ENCODE measurements at regions not wholly inside any gene's neighbourhood (a gene's known extent, or its start where the extent isn't known, plus 50 kb on each side); places are given as distances from the start of the nearest gene placed in this dataset.

DNA sequence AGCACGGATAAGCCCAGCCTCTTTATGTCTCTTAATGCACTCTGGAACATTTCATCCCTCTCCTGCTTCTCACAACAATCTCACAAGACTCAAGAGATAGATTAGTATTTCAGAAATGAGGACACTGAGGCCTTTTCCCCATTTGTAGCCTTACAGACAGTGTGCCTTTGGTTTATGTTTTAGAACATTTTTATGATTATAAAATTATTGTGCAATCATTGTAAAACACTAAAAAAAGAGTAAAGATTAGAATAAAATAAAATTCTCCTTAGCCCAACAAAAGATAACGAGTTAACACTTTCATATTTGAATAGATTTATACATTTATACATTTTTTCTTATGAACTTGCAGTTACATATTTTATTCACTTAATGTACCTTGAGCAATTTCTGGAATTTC lies 748.7 kb downstream of the TRIML1 start:
- Histone ChIP-seq H2AFZ (ENCODE audit: low read length) (no peak overlapping the region), H3K4ac (ENCODE audit: low read length) (no peak overlapping the region), H2BK5ac (ENCODE audit: low read length) (no peak overlapping the region), H3K4me2 (ENCODE audit: insufficient read depth, low read length, poor library complexity, severe bottlenecking) (no peak overlapping the region), H3K4me3 (ENCODE audit: low read length in 2 of 2) (no peak overlapping the region), H2BK12ac (ENCODE audit: low read length) (no peak overlapping the region), H4K91ac (ENCODE audit: low read depth, low read length, poor library complexity) (no peak overlapping the region), H3K9me3 (replicated peaks in 1 of 2; ENCODE audit: control insufficient read depth in 2 of 2, insufficient read depth in 1 of 2, low read depth in 1 of 2, low read length in 2 of 2) (no peaks in the 10 kb centered on the region), H3K4me1 (ENCODE audit: control insufficient read depth in 2 of 2, insufficient read depth in 1 of 2, low read depth in 1 of 2, low read length in 2 of 2) (no peaks in the 10 kb centered on the region), H3K14ac (ENCODE audit: low read length) (no peak overlapping the region), H3K36me3 (replicated peaks in 1 of 2; ENCODE audit: control insufficient read depth in 2 of 2, insufficient read depth in 2 of 2, low read length in 2 of 2) (no peaks in the 10 kb centered on the region), H2AK5ac (ENCODE audit: low read depth, low read length) (no peak overlapping the region), H3K23ac (ENCODE audit: low read depth, low read length, poor library complexity) (no peak overlapping the region), H3K27me3 (ENCODE audit: control insufficient read depth in 3 of 3, insufficient read depth in 3 of 3, low read depth in 1 of 3, low read length in 3 of 3) (no peaks in the 10 kb centered on the region), H3K18ac (ENCODE audit: low read length) (no peak overlapping the region), H3K79me1 (ENCODE audit: low read depth, low read length) (no peaks in the 10 kb centered on the region), H2BK120ac (ENCODE audit: low read depth, low read length) (no peak overlapping the region), H3K9ac (ENCODE audit: low read depth, low read length, poor library complexity) (no peak overlapping the region), H3K27ac (replicated peaks; ENCODE audit: low read length) (no peak overlapping the region), H4K8ac (ENCODE audit: low read depth, low read length) (no peak overlapping the region), H2BK15ac (ENCODE audit: low read length) (no peak overlapping the region)
- no CpG with 5 or more reads among the region's 2 CpGs for WGBS, 2 donors (ENCODE audit: extremely low coverage in 2 of 2, insufficient read length in 2 of 2, insufficient replicate concordance in 1 of 2)
- DNase-seq (ENCODE audit: low spot score): no peak

GRCh38 chr4:188892837-188893236 lies 753.6 kb downstream of the TRIML1 start:
- no peak overlapping the region for H3K23ac ChIP-seq (ENCODE audit: low read depth, low read length, poor library complexity)
- no peak overlapping the region for H3K14ac ChIP-seq (ENCODE audit: low read length)
- H2BK12ac ChIP-seq (ENCODE audit: low read length): no peak overlapping the region
- no peak overlapping the region for H3K27ac ChIP-seq (replicated peaks; ENCODE audit: low read length)
- no peak overlapping the region for H4K8ac ChIP-seq (ENCODE audit: low read depth, low read length)
- no peak overlapping the region for H3K18ac ChIP-seq (ENCODE audit: low read length)
- no peaks in the 10 kb centered on the region for H3K4me1 ChIP-seq (ENCODE audit: control insufficient read depth in 2 of 2, insufficient read depth in 1 of 2, low read depth in 1 of 2, low read length in 2 of 2)
- H3K4me2 ChIP-seq (ENCODE audit: insufficient read depth, low read length, poor library complexity, severe bottlenecking): no peak overlapping the region
- H2BK15ac ChIP-seq (ENCODE audit: low read length): no peak overlapping the region
- H4K91ac ChIP-seq (ENCODE audit: low read depth, low read length, poor library complexity): no peak overlapping the region
- no peak overlapping the region for H2AFZ ChIP-seq (ENCODE audit: low read length)
- no peak overlapping the region for H3K4me3 ChIP-seq (ENCODE audit: low read length in 2 of 2)
- no peaks in the 10 kb centered on the region for H3K9me3 ChIP-seq (replicated peaks in 1 of 2; ENCODE audit: control insufficient read depth in 2 of 2, insufficient read depth in 1 of 2, low read depth in 1 of 2, low read length in 2 of 2)
- no peak overlapping the region for H2BK120ac ChIP-seq (ENCODE audit: low read depth, low read length)
- DNase-seq (ENCODE audit: low spot score): no peak
- H3K4ac ChIP-seq (ENCODE audit: low read length): no peak overlapping the region
- no CpG with 5 or more reads among the region's 2 CpGs for WGBS, 2 donors (ENCODE audit: extremely low coverage in 2 of 2, insufficient read length in 2 of 2, insufficient replicate concordance in 1 of 2)
- no peaks in the 10 kb centered on the region for H3K79me1 ChIP-seq (ENCODE audit: low read depth, low read length)
- H2BK5ac ChIP-seq (ENCODE audit: low read length): no peak overlapping the region
- H3K36me3 ChIP-seq (replicated peaks in 1 of 2; ENCODE audit: control insufficient read depth in 2 of 2, insufficient read depth in 2 of 2, low read length in 2 of 2): no peaks in the 10 kb centered on the region
- no peak overlapping the region for H2AK5ac ChIP-seq (ENCODE audit: low read depth, low read length)
- no peak overlapping the region for H3K9ac ChIP-seq (ENCODE audit: low read depth, low read length, poor library complexity)
- no peaks in the 10 kb centered on the region for H3K27me3 ChIP-seq (ENCODE audit: control insufficient read depth in 3 of 3, insufficient read depth in 3 of 3, low read depth in 1 of 3, low read length in 3 of 3)

DNA sequence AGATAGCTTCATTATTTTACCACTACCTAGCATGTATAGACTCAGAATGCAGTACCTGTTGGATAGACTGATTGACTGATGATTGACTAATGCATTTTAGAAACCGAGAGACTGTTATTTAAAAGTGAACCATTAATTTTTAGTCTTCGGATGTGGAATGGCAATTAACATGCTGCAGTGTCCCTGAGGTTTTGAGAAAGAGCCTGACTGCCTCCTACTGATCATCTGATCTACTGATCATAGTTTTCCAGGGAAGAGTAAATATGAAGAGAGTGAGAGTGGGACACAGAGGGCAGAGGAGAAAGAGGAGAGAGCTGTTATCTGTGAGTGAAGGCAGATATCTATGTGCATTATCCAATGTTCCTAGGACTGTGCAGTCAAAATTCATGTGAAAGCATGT lies 764.7 kb downstream of the TRIML1 start:
- Histone ChIP-seq H3K4me1 (ENCODE audit: control insufficient read depth in 2 of 2, insufficient read depth in 1 of 2, low read depth in 1 of 2, low read length in 2 of 2) (no peaks in the 10 kb centered on the region), H2BK15ac (ENCODE audit: low read length) (no peak overlapping the region), H3K27me3 (ENCODE audit: control insufficient read depth in 3 of 3, insufficient read depth in 3 of 3, low read depth in 1 of 3, low read length in 3 of 3) (no peaks in the 10 kb centered on the region), H3K9ac (ENCODE audit: low read depth, low read length, poor library complexity) (no peak overlapping the region), H3K4me2 (ENCODE audit: insufficient read depth, low read length, poor library complexity, severe bottlenecking) (no peak overlapping the region), H2BK12ac (ENCODE audit: low read length) (no peak overlapping the region), H3K4ac (ENCODE audit: low read length) (no peak overlapping the region), H3K9me3 (replicated peaks in 1 of 2; ENCODE audit: control insufficient read depth in 2 of 2, insufficient read depth in 1 of 2, low read depth in 1 of 2, low read length in 2 of 2) (peaks cover 0 to 6% of the 10 kb centered on the region in 2 donors), H3K27ac (replicated peaks; ENCODE audit: low read length) (no peak overlapping the region), H3K23ac (ENCODE audit: low read depth, low read length, poor library complexity) (no peak overlapping the region), H3K14ac (ENCODE audit: low read length) (no peak overlapping the region), H4K91ac (ENCODE audit: low read depth, low read length, poor library complexity) (no peak overlapping the region), H3K79me1 (ENCODE audit: low read depth, low read length) (no peaks in the 10 kb centered on the region), H3K36me3 (replicated peaks in 1 of 2; ENCODE audit: control insufficient read depth in 2 of 2, insufficient read depth in 2 of 2, low read length in 2 of 2) (no peaks in the 10 kb centered on the region), H4K8ac (ENCODE audit: low read depth, low read length) (no peak overlapping the region), H2BK120ac (ENCODE audit: low read depth, low read length) (no peak overlapping the region), H2AK5ac (ENCODE audit: low read depth, low read length) (no peak overlapping the region), H2BK5ac (ENCODE audit: low read length) (no peak overlapping the region), H3K18ac (ENCODE audit: low read length) (no peak overlapping the region), H2AFZ (ENCODE audit: low read length) (no peak overlapping the region), H3K4me3 (ENCODE audit: low read length in 2 of 2) (no peak overlapping the region)
- no CpG with 5 or more reads among the region's 2 CpGs for WGBS, 2 donors (ENCODE audit: extremely low coverage in 2 of 2, insufficient read length in 2 of 2, insufficient replicate concordance in 1 of 2)
- DNase-seq (ENCODE audit: low spot score): no peak

DNA sequence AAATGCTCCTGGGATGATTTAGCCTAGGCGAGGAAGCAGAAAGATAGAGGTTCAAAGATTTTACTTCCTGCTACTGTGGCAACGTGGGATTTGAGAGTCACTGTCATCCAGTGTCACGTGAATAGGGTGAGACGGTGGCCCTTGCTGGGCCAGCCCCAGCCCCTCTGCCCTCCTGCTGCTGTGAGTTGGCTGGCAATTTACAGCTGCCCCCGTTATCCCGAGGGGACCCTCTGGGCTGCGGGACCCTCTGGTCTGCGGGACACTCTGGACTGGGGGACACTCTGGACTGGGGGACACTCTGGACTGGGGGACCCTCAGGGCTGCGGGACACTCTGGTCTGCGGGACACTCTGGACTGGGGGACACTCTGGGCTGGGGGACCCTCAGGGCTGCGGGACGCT lies 765.4 kb downstream of the TRIML1 start:
- no peak overlapping the region for H3K4ac ChIP-seq (ENCODE audit: low read length)
- no peak overlapping the region for H3K4me2 ChIP-seq (ENCODE audit: insufficient read depth, low read length, poor library complexity, severe bottlenecking)
- no peak overlapping the region for H3K23ac ChIP-seq (ENCODE audit: low read depth, low read length, poor library complexity)
- no peak overlapping the region for H2BK15ac ChIP-seq (ENCODE audit: low read length)
- no peak overlapping the region for H3K27ac ChIP-seq (replicated peaks; ENCODE audit: low read length)
- DNase-seq (ENCODE audit: low spot score): no peak
- H2AK5ac ChIP-seq (ENCODE audit: low read depth, low read length): no peak overlapping the region
- H3K14ac ChIP-seq (ENCODE audit: low read length): no peak overlapping the region
- no peaks in the 10 kb centered on the region for H3K4me1 ChIP-seq (ENCODE audit: control insufficient read depth in 2 of 2, insufficient read depth in 1 of 2, low read depth in 1 of 2, low read length in 2 of 2)
- no peak overlapping the region for H2BK120ac ChIP-seq (ENCODE audit: low read depth, low read length)
- no peak overlapping the region for H2AFZ ChIP-seq (ENCODE audit: low read length)
- H3K9ac ChIP-seq (ENCODE audit: low read depth, low read length, poor library complexity): no peak overlapping the region
- H3K27me3 ChIP-seq (ENCODE audit: control insufficient read depth in 3 of 3, insufficient read depth in 3 of 3, low read depth in 1 of 3, low read length in 3 of 3): no peaks in the 10 kb centered on the region
- no peak overlapping the region for H4K91ac ChIP-seq (ENCODE audit: low read depth, low read length, poor library complexity)
- H3K9me3 ChIP-seq (replicated peaks in 1 of 2; ENCODE audit: control insufficient read depth in 2 of 2, insufficient read depth in 1 of 2, low read depth in 1 of 2, low read length in 2 of 2): peaks cover 0 to 6% of the 10 kb centered on the region in 2 donors
- WGBS, 2 donors (ENCODE audit: extremely low coverage in 2 of 2, insufficient read length in 2 of 2, insufficient replicate concordance in 1 of 2): no CpG with 5 or more reads among the region's 12 CpGs
- H4K8ac ChIP-seq (ENCODE audit: low read depth, low read length): no peak overlapping the region
- no peaks in the 10 kb centered on the region for H3K79me1 ChIP-seq (ENCODE audit: low read depth, low read length)
- H2BK12ac ChIP-seq (ENCODE audit: low read length): no peak overlapping the region
- no peak overlapping the region for H3K18ac ChIP-seq (ENCODE audit: low read length)
- H3K4me3 ChIP-seq (ENCODE audit: low read length in 2 of 2): no peak overlapping the region
- no peaks in the 10 kb centered on the region for H3K36me3 ChIP-seq (replicated peaks in 1 of 2; ENCODE audit: control insufficient read depth in 2 of 2, insufficient read depth in 2 of 2, low read length in 2 of 2)
- H2BK5ac ChIP-seq (ENCODE audit: low read length): no peak overlapping the region

Data from neuronal stem cell (in vitro differentiated cells).